HG03060 (cell line): ENCODE measurements at regions not wholly inside any gene's neighbourhood (a gene's known extent, or its start where the extent isn't known, plus 50 kb on each side); places are given as distances from the start of the nearest gene placed in this dataset.
"Not testable (repeated sequence)": the region's sequence is repeated elsewhere in the genome, so short reads cannot be mapped to it uniquely, and the experiment has no call there.

ENCODE experiments used
- ATAC-seq: cut with Tn5 transposase; IDR thresholded peaks from one replicate; pipeline ENCODE4 v1.9.1; 2021; ENCODE audit warnings: low read depth, moderate number of reproducible peaks; ENCODE audit not compliant: unreplicated experiment

DNA sequence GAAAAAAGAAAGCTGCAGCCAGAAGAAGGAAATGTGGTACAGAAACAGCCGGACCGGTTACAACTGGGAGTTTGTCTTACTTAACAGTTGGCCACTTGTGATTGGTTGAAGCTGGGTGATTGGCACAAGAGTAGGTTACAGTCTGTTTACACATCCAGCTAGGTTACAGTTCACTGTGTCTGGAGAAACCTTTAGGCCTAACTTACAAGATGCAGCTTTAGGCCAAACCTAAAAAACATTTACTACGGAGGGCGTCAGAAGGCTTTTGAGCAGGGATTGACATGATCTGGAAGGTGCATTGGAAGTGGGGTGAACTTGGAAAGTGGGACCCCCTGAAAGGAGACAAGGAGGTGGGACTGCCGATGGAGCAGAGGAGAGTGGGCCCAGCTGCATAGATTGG lies 122.3 kb downstream of the BANF2 start:
- ATAC-seq: no peak

DNA sequence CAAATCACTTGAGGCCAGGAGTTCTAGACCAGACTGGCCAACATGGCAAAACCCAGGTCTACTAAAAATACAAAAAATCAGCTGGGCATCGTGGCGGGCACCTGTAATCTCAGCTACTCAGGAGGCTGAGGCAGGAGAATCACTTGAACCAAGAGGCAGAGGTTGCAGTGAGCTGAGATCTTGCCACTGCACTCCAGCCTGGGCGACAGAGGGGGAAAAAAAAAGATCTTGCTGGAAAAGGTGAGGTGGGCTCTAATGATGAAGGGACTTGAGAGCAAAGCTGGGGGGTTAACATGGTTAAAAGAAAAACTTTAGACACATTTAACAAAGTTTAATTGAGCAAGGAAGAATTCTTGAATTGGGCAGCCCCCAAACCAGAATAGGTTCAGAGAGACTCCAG lies 121.8 kb downstream of the BANF2 start:
- ATAC-seq: not testable (repeated sequence)

DNA sequence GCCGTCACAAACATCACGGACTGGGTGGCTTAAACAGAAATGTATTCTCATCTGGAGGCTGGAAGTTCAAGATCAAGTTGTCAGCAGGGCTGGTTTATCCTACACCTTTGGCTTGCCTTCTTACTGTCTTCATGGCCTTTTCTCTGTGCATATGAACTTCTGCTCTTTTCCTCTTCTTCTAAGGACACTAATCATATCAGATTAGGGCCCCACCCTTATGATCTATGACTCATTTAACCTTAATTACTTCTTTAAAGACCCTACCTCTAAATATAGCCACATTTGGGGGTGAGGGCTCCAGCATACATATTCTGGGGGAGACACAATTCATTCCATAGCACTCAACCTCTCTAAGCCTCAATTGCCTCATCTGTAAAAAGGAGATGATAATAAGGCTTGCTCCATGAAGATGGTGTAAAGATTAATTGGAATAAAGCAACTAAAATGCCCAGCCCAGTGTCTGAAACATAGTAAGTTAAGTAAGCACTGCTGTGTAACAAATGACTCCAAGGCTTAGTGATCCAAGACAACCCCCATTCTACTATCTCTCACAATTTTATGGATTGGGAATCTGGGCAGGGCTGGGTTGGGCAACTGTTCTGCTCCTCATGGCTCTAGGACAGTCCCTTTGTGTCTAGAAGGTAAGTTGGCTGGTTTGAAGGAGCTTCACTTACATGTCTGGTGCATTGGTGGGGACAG lies 119.8 kb downstream of the BANF2 start:
- ATAC-seq: no peak

DNA sequence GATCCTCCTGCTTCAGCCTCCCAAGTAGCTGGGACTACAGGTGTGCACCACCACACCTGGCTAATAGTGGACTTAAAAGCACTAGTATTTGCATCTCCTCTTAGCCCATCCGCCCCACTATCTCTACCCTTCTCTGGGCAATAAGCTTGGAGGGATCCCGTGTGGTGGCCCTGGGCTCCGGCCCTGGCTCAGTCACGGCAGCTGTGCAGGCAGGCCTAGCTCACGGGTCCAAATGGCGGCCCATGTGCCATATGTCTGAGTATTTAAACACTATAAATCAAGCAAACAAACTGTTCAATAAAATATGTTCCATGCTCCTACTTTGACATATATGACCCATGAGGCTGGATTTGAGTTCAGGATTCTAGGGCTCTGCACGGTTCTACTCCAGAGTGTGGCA lies 118.4 kb downstream of the BANF2 start:
- ATAC-seq: no peak

DNA sequence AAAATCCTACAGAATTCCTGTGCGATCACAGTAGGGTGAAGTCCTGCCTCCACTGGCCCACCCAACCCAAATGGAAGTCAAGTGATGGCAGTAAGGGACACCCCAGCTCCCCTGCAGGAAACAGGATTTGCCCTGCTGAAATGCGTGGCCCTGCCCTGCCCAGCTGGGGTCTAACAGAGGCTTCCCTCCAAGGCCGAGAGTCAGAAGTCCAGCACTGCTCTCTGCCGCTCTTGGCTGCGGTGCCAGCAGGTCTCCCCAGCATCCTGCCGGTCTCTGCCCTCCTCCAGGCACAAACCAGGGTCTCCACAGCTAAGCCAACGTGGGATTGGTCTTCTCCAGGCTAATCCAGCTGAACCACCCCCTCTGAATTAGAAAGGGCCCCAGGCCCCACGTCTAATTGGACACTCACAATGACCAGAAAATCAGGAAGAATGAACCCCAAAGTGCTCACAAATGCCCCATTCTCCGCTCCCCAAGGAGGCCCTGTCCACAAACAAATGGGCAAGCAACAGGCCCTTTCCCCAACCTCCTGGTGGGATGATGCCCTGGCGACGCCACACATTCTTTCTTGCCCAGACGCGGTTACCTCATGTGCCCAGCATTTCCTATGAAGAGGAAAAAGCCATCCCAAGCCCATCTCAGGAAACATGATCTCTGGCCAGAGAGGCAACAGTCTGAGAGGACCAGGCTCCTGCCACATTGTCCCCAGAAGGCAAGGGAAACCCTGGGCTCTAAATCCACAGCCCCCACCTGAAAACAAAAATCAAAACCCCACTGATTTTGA lies 117.2 kb downstream of the BANF2 start:
- ATAC-seq: no peak

DNA sequence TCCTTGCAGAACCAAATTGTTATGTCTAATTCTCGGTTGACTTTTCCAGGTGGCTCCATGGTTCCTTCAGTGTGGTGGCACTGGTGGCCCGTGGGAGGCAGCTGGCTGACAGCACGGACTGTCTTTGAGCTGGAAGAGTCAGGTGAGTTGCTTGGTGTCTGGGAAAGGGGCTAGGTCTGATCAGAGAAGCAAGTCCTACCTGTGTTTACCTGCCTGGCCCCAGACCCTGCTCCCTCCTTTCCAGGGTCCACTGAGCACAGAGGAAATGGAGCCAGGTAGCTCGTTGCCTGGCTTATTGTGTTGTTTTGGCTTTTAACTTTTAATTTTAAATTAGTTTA lies 111.8 kb downstream of the BANF2 start:
- no peak for ATAC-seq

DNA sequence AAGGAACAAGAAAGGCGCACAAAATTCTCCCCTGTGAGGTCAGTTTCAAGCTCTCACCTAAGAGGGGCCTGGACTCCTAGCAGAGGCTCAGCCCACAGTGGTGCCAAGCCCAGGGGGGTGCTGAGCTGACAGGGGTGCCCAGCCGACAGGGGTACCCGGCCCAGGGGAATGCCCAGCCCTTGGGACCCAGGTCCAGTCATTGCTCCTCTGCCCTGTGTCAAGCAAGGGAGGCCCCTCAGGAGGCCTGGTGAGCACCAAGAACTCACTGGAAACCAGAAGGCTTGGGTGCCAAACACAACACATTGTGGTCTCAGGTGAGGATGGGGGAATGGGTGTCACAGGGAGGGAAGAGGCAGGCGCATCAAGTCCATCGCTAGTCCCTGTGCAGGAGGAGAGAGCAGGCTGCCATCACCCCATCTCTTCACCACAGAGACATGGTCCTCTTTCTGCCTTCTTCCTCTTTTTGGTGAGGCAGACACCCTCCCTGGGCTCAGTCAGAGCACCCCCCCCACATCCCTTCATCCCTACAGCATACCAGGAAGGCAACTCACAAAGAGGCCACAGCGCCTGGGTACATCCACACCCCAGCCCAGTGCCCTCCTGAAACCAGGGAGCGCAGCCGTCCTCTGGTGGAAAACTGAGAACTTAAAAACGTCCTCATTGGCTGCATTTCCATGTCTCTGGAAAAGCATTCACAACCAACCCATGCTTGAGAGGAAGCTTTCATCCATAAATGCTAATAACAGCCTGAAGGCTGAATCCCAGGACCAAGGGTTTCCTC lies 111.3 kb downstream of the BANF2 start:
- ATAC-seq: no peak

DNA sequence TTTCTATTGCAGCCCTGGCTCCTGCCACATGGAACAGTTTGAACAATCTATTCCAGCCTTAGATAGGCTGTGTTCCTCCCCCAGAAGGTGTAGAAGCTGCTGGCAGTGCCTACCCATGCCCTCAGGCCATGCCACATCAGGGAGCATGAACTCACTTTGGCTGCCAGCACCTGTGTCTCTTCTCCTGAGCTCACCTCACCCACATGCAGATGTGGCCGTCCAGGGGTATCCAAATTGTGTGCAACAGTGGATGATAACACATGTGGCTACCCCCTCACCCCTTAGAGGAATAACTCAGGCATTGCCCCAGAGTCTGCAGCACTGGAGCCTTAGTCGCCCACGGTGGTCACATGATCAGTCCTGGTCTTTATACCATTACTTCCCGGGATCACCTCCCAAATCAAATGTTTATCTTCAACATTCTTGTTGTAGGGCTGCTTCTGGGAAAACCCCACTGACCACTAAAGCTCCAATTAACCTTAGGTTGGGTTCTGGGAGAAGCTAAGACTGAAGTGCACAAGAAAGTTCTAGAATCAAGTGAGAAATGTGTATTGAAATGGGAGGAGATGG lies 110.4 kb downstream of the BANF2 start:
- no peak for ATAC-seq

DNA sequence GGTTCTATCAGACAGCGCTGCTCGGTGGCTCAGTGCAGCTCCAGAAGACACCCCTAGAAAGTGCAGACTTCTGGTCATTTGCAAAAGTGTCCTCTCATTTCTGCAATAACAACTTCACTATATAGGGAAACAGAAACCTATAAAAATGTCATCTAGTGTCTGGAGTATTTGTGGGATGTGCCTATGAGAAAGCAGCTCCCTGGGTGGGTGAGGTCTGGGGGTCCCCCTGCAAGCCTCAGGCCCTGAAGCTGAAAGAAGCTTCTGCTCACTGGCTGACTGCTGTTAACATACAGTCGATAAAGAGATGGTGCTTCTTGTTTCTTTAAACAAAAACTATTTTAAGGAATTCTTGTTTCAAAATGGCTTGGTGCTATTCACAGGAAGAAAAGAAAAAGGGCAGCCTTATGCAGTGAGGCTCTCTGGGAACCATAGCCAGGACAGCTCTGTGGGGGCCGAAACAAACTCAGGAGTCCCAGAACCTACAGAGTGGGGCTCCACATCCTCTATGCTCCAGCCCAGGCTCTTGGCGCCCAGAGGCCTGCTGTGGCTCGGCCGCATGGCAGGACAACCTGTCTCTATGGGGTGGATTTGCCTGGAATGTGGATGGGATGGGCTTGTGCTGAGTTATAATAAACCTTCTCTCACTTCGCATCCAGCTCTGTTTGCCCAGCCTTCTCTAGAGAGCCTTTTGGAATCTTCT lies 109.7 kb downstream of the BANF2 start:
- no peak for ATAC-seq

DNA sequence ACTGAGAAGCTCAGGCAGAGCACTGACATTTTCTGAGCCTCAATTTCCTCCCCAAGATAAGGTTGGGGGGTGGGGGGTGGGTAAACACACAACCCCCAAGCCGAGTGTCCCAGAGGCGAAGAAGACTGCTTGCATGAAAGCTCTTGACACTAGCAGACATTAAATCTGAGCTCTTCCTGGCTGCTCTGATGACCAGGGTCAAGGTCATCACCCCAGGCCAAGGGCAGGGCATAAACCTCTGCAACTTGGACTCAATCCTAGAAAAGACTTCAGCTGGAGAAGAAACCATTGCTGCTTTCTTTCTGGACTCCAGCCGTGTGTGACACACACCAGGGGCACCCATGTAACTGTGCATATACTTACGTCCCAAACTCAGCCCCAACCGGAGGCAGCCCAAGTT lies 109.0 kb downstream of the BANF2 start:
- no peak for ATAC-seq

DNA sequence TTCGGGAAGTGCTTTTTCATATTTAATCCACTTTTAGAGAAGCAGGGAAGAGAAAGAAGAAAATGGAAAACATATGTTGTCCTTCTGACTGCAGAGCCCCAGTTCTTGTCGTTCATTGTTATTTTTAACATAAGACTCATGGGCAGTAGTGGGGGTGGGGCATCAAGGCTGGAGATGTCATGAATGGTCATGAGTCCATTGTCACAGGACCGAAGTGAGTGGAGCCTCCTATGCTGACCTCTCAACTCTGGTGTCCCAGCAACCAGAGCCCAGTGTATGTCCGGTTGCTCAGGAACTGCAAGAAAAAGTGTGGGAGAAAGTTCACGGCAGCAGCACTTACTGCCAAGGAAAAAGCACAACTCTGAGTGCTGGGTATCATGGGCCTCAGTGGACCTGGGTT lies 108.6 kb downstream of the BANF2 start:
- ATAC-seq: no peak

DNA sequence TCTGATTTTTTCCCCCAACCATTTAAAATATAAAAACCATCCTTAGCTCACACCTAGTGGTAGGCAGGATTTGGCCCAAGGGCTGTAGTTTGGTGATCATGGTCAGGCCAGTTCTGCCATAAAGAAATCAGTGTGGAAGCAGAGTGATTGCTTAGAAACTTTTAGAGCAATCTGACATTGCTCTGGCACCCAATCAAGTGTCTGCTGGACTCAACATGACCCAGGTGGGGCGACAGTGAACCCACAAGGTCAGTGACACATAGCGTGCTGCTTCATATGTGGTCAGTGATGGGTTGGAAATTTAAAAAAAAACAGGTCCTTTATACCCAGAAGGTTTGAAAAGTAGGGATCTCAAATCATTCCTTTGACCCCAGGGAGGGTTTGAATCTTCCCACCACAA lies 107.9 kb downstream of the BANF2 start:
- no peak for ATAC-seq

DNA sequence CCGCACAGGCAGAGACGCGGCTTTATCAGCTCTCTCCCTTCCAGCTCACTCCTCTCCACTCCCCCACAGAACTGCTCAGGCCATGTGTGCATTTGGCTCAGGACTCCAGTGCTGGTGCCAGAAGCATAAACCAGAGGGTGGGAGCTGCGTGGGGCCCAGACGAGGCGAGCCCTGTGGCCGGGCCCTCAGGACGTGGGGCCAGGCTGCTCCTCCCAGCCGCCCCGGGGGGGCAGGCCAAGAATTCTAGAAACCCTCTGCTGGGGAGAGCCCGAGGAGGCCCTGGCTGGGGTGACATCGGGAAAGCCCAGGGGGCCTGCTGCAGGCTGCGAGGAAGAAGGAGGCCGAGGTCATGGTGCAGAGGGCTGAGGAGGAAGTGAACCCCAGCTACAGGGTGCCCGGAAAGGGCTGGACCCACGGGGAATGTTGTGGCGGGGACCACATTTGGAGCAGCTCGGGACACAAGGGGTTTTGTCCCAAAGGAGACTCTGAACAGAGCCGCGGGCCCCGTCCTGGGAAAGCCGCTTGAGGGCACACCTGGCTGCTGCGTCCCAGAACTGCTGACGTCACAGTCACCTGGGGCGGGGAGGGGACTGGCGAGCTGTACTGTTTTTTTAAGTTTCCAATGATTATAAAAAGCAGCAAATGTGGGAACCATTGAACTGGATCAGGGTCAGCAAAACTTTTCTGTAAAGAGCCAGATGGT lies 107.1 kb downstream of the BANF2 start:
- ATAC-seq: no peak

DNA sequence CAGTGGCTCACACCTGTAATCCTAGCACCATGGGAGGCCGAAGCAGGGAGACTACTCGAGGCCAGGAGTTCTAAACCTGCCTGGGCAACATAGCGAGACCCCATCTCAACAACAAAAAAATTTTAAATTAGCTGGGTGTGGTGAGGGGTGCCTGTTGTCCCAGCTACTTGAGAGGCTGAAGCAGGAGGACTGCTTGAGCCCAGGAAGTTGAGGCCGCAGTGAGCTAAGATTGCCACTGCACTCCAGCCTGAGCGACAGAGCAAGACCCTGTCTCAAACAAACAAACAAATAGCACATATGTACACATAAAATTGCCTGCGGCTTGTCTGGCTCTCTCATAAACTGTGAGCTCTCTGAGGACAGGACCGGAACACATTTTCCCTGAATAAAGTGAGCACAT lies 106.3 kb downstream of the BANF2 start:
- ATAC-seq: no peak

DNA sequence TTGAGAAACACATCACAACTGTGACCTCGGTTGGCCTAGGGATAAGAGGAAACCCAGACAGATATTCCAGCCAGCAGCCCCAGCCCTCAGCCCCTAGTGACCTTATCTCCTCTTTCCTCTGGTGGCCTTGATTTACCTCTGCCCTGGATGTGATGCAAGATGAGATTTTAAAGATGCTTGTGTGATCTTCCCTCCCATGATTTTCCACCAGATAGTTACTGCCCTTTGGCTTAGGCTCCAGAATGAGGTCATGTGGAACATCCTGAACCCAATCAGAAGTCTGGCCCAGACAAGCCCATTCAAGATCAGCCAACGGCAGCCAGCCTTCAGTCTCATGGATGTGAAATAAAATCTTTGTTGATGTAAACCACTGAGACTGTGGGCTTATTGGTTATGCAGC lies 104.0 kb downstream of the BANF2 start:
- no peak for ATAC-seq

DNA sequence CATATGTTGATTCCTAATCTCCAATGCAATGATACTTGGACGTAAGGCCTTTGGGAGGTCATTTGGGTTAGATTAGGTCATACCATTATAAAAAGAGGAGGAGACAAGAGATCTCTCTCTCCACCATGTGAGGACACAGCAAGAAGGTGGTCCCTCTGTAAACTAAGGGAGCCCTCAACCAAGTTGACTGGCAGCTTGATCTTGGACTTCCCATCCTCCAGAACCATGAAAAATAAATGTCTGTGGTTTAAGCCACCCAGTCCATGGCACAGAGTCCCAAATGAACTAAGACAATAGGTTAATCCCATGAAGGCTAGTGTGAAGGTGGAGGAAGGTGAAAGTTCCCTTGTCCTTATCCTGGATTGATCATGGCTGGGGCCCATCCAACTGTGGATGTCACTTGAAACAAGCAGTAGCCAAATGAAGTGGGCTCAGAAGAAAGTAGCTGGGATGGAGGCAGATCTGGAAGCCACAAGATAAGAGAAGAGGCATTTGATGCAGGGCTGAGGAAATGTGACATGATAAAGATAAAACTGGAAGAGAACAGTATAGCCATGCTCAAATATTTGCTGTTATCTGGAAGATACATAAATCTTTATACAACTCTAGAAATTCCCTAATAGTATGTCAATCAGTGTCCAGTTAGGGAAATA lies 99.9 kb downstream of the BANF2 start:
- ATAC-seq: no peak

DNA sequence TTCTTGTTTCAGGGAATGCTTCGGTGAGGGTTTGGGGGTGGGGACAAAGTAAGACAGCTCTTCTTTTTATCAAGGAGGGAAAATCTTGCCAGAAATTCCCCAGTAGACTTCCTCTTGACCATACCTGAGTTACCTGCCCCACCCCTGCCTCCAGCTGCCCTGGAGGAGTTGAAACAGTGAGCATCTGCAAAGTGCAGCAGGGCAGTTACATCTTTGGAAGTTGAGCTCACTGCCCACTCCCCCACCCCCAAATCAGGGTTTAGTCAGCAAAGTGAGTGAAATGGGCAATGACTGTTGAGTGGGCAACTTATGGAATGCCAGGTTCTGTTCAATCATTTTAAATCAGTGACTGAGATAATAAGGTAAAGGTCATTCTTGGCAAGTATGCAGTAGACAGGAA lies 98.8 kb downstream of the BANF2 start:
- ATAC-seq: no peak

DNA sequence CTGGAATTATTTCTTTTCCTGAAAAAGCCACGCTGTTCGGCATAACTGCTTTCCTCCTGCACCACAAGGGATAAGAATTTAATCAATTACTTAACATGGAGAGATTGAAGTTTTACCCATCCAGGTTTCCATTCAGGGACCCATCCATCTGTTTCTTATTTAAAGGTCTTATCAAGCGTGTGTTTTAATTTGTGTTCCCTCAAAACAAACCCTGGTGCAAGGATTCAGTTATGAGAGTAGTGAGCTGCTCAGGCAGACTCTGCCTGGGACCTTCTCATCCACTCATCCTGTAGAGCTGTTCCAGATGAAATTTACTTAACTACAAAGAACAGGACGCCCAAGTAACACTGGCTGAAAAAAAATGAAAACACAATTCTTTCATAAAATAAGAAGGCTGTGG lies 97.8 kb downstream of the BANF2 start:
- no peak for ATAC-seq

DNA sequence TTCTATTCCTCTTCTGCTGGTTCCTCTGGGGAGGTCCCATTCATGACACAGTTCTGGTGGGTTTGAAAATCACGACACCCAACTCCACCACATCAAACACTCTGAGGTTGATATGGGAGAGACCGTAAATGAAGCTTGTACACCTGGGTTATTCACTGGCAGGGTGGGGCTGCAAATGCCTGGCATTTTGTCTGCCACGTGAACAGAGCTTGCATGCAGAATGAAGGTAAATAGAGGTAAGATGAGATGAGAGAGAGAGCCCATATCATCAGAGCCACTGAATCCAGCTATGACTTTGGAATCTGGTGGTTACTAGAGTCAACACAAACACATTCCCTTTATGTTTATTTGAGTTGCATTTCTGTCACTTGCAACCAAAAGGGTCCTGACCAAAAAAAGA lies 97.4 kb downstream of the BANF2 start:
- ATAC-seq: no peak
